NCI-H446 treated with DMSO at 0.1 percent for 48 hours (cell line): ENCODE measurements at regions not wholly inside any gene's neighbourhood (a gene's known extent, or its start where the extent isn't known, plus 50 kb on each side); places are given as distances from the start of the nearest gene placed in this dataset.
"Not testable (repeated sequence)": the region's sequence is repeated elsewhere in the genome, so short reads cannot be mapped to it uniquely, and the experiment has no call there.

Experiments used
- DNase-seq: peaks from one replicate; lab custom pipeline; 2025; lab: John Stamatoyannopoulos, UW

DNA sequence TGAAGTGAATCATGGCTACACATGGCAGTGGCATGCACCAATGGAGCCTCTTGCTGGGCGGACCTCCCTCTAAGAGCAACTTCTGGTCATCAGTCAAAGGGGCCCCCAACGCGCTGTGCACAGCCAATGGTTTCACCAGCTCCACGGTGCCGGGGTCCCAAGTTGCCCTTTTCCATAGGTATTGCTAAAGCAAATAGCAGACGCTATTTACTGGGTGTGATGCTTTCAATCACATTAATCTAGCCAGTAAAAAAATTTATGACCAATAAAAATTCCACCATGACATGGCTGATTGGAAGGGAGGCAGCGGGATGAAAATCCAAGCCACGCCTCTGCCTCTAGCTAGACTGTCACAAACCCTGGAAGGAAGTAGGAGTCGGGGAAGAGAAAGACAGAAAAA, 680.3 kb upstream of the SOX9 start:
- DNase-seq: no peak

DNA sequence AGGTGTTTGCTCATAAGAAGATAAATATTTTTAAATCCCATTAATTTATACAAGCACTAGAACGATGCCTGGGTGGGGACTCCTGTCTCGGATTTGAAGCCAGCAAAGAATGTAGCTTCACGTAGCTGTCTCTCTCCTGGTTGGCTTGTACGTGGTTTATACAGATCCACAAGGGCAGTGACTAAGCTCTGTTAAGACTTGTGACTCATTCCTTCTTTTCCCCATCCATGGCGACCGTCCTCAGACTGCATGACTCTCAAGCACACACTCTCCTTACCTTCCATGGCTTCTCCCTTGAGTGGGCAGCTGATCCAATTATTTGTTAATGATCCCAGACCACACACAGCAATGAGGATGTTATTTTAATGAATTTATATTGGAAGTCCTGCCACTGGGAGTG, 679.7 kb upstream of the SOX9 start:
- DNase-seq: no peak

DNA sequence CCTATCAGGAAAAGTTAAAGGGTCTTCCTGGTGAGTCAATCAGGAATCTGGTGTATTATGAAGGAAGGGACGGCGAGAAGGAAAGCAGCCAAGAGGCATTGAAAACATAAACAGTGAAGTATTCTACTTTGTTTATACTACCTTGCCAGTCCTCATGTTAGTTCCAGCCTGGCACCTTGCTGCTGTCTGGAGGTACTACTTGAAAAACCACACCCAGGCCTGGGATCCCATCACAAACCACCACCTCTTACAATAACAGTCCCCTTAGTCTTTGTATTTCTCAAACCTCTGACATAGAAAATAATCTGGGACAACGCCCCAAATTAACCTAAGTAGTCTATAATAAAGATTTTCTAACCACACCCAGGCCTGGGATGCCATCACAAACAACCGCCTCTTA, 676.7 kb upstream of the SOX9 start:
- no peak for DNase-seq

DNA sequence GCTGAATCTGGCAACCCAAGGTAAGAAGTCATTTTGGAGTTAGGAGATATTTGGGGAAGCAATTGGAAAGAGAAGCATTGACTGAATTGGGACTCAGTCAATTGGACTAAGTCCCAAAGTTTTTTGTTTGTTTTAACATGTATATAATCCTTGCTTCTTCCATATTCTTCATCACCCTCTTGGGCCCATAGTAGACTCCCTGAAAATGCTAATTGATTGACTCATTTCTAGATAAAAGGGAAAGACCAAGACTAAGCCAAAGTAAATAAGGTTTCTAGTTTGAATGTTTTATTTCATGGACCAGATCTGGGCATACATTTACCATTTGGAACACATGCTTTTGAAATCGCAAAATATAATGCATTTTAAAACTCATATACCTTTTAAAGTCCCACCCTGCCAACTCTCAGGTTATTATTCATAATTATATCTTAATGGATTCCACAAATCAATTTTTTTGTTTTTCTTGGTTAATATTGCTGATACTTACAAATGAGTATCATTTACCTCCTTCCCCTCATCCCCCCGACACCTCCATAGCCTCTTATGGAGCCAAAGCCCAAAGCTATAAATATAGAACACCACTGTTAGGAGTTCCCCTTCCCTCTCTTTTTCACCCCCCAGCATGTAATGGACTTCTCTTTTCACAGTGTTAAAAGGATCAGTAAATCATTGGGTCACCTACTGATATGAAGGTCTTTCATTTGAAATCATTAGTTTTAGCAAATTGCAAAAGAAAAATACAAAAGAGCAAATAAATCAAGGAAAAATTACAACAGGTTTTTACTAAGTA, 674.0 kb upstream of the SOX9 start:
- peak; percentile 52 for DNase-seq

DNA sequence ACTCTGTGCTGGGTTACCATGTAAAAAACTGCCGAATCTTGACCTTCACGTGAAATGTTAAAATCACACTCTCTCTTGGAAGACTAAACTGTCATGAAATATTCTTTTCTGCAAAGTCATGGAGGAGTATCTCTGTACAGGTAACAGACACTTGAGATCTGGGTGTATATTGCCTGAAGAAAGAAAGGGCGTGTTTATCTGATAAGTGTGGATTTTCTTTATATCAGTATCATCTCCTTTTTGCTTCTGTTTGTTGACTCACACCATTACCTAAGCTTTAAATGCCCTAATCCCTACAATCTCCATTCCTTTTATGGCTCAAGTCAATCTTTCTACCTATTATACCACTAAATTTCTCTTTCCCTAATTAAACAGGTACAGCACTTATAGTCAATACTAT, 673.2 kb upstream of the SOX9 start:
- no peak for DNase-seq

DNA sequence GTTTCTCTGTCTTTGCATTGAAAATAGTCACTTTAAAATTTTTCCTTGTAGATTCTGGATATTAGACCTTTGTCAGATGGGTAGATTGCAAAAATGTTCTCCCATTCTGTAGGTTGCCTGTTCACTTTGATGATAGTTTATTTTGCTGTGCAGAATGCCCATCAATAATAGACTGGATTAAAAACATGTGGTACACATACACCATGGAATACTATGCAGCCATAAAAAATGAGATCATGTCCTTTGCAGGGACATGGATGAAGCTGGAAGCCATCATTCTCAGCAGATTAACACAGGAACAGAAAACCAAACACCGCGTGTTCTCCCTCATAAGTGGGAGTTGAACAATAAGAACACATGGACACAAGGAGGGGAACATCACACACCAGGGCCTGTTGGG, 670.2 kb upstream of the SOX9 start:
- DNase-seq: not testable (repeated sequence)

DNA sequence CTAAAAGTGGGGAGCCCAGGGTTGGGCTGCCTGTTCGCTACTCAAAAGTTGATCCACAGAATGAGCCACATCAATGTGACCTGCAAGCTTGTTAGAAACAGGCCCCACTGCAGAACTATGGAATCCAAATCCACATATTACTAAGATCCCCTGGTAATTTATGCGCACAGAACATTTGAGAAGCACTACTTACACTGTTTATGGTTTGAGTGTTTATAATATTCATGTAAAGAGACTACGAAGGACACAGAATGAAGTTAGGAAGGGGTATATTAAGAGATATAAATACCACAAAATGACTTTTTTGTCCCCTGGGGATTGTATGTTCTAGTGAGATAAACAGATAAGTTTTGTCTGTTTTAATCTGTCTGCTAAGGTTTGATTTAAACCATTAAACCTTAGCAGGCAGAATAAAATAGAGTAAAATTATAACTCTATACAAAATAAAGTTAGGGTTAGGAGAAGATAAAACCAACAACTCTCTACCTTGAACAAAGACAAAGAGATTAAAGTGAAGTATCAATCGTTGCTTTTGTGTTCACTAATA, 666.9 kb upstream of the SOX9 start:
- no peak for DNase-seq

DNA sequence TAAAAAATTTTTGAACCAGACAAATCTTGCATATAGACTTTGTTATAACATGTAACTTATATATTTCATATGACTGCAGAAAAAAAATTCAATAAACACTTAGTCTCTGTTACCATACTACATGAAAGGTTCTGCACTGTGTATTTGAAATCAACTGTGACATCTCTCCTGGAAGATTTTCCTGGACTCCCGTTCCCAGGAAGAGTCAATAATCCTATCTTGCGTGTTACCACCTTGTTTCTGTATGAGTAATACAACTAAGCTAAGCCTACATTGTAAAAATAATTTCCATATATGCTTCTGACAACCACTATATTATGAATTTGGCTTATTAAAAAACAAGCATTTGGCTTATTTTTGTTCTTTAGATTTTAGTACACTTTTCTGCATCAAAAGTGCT, 665.6 kb upstream of the SOX9 start:
- no peak for DNase-seq

DNA sequence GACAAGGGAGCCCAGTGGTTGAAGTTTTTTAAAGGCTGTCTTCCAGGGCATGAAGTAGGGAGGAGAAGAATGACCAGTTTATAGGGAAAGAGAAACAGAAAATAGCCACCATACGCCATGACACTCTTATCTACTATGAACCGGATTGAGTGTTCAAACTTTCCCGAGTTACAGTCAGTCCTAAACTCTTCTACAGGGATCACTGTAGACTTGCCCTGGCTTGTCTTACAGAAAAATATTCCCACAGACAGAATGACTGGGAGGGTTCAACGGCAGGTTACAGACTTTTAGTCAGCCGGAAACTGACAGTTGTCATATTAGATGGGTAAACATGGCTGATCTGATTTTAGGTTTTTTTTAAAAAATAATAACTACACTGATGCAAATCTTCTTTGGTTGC, 662.5 kb upstream of the SOX9 start:
- no peak for DNase-seq

DNA sequence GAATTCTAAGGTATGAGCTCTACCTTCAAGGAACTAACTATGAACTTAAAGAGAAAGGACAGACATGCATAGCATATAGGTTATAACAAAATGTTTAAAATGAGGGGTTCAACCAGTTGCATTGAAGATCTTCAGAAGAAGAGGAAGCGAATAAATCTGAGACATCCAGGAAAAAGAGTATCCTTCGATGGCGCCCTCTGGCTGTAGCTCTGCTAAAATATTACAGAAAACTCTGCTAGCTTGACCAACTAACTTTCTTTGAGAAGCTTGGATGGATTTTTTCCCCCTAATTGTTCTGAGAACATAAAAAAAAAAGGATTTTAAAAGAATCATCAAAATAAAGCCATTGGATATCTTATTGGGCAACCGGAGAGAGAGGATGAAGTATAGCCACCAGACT, 659.9 kb upstream of the SOX9 start:
- no peak for DNase-seq

DNA sequence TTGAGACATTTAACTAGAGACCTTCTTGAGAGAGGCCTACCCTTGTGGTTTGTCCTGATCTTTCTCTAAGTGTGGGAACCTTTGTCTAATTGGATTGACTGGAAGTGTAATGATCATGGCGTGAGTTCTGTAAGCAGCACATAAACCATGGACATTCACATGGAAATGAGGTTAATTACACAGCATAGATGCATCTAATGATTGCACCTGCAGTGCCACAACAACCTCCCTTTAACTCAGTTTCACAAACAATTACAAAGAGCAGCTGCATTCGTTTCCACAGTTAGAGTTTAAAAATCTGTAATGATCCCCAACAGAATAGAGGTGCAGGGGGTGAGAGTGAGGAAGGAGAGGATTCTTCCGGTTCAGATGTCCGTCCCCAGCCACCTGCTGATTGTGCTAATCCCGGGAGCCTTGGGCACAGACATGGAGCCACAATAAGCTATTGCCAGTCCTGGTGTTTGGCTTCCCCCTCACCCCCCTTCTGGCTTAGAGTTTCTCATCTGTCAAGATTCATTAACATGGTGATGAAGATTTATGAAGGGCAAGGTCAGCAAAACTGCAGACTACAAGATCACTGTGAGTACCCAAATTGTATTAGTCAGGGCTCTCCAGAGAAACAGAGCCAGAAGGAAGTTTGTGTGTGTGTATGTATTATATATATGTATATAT, 659.2 kb upstream of the SOX9 start:
- no peak for DNase-seq

DNA sequence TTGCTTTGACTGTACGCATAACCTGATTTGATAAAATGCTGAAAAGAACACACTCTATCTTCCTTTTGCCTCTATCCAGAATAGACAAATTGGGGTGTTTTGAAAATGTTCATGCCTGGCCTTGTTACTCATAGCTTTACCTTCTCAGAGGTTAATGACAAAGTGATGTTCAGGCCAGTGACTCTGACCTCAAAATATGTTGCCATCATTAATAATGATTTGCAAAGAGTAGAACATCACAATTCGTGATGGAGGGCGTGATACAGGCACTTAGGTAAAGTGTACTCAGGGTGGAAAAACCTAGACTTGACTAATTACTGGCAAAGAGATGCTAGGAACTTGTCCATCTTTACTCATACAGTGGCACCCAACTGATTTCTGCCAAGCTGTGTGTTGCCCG, 656.6 kb upstream of the SOX9 start:
- DNase-seq: no peak

DNA sequence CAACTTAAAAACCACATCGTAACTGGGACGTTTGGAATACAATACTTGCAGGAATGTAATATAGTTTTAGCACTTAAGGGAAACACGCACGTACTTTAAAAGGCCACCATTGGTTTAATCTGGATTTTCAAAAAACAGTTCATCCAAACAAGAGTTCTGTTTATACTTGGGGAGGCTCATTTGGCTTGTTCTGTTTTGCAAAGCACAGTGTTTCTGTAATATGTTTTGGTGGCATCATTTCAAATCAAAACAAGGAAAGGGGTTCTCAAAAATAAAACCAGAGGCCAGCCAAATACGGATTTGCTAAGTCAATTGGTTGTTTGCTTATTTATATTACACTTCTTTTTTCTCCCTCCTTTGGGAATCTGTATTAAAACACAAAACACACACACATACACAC, 656.1 kb upstream of the SOX9 start:
- no peak for DNase-seq

DNA sequence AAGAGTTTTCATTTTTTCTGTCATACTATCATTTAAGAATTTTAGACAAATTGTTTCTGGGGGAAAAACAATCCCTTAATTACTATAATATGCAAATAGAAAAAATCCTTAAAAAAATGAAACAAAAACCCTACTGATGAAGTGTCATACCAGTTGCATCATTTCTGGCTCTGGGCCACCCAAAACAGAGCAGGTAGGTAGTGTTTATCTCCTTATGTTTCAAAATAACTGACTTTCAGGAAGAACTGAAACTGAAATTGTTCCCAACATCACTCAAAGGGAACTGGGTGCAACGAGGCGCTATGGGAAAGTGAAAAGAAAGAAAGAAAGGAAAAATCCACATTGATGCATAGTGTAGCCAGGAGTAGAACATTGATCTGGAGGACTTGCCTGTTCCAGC, 653.1 kb upstream of the SOX9 start:
- DNase-seq: no peak

DNA sequence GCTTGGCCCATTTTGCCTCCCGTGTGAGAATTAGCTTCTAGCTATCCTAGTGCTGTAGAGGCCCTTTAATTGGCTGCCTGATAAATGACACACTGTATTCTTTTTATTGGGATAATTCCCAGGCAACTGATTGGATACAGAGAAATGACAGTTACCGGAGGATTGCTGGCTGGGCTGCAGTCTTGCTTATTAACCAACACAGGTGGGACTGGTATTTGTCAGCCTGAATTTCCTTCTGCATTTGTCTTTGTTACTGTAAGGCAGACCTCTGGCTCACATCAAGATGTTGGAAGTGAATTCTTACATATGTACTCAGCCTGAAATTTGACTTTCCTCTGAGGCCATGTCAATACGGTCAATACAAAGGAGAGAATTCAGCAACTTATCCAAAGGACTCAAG, 650.8 kb upstream of the SOX9 start:
- DNase-seq: no peak

DNA sequence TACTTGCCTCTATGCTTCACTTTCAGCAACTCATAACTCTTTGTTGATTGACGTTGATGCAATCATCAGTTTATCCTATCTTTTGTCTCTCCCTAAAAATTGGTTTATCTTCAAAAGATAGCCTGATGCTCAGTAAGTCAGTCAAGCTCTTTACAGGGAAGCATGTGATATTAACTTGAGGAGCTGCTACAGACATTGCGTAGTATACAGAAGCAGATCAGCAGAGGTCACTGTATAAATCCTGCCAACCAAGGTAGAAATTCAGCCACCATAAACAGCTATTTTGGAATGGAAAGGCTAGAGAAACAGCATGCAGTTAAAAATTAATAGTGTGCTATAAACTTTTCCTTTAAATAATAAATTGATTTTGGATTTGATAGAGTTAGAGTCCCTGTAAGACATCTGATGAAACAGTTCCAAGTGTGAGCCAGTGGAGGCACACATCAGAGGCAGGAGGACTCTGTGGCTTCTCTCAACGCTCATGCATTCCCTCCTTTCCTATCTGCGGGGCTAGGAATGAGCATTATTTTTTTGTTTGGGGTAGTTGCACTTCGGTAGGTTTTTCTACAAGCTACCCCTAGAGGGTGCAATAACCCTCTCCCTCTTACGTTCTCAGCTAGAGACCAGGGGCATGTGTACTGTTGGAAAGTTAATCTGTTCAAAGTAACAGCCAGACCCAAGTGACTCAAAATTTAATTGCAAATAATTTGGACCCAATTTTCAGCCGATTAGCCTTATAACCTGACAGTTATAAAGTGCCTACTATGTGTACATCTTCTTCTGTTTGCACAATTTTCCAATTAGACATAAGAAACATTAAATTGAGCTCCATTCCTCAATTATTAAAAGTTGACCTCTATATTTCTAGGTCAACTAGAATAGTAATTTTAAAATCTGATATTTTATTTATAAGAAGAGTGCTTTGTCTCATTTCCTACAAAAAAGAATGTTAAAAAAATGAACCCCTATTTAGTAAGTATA, 647.7 kb upstream of the SOX9 start:
- peak; percentile 25 for DNase-seq

DNA sequence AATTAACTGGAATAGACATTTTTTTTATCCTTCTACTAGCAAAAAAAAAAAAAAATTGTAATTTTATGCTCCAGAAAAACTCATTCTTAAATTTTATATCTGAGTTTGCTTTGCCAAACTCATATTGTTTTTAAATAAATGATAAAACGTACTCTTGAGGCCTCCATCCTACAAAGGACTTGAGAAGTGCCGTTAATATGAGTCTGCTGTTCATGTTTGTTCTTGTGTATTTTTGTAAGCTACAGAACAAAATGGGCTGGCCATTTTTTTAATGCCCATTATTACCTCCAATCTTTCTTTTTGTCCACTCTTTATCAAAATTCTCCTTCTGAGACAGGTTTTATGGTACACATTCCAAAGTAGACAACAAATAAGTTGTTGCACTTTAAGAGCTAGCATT, 643.5 kb upstream of the SOX9 start:
- DNase-seq: no peak

DNA sequence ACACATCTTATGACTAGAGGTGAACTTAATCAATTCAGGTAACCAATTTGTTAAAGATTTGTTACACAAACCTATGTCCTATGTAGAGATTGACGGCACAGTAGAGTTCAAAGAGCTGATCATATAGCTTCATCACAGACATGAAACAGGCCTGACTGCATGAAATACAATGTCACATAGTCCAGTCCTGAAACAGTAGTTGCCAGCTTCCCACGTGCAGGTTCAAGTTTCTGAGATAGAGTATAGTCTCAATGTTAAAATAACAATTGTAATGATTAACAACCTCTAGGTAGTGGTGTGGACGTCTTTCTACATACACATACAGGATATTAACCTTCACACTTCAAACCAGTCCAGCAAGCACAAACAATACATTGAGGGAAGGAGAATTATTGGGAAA, 640.7 kb upstream of the SOX9 start:
- DNase-seq: no peak

DNA sequence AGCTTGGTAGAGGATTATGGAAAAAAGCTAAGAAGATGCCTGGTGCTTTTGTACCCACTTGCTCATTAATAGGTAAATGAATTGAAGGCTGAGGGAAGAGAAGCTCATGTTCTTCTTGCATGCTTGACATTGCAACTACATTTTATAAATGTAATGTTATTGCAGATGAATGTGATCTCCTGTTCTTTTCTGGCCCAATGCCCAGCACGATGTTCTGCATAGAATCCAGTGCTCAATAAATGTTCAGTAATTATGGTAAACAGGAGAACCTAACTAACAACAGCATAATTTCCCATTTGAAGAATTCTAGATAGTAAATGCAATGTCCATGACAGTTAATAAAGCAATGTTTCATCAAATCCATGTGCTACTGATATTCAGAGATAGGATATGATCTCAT, 638.2 kb upstream of the SOX9 start:
- no peak for DNase-seq

DNA sequence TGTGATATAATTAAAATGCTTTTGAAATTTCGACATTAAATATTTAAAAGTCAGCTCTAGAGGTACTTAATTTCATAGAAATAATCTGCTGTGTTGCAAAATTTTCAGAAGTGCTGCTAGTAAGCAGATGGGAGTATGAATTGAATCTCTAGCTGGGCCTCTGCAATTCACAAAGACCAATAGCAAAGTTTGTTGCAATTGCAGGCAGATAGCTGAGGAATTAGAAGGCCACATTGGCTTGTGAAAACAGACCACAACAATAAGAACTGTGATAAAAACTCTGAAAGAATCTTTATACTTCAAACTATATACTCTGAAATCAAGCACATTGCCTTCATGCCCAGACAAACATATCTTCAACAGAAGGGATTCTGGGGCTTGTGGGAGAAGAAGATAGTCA, 636.3 kb upstream of the SOX9 start:
- DNase-seq: no peak

DNA sequence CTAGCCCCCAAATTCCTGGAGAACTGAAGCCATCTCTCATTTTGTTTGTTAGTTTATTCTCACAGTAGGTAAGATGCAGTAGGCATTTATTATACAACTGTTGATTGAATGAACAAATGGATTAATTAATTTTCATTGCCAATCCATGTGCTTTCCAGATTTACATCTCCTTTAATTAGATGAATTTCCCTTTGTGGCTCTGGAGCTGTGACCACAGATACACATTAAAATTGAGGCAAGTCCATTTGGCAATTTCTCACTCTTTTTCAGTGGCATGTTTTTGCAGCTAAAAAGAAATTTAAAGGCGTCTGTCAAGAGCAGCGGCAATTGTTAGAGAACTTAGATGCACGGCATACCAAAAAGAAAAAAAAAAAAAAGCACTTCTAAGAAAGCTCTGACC, 635.4 kb upstream of the SOX9 start:
- no peak for DNase-seq

DNA sequence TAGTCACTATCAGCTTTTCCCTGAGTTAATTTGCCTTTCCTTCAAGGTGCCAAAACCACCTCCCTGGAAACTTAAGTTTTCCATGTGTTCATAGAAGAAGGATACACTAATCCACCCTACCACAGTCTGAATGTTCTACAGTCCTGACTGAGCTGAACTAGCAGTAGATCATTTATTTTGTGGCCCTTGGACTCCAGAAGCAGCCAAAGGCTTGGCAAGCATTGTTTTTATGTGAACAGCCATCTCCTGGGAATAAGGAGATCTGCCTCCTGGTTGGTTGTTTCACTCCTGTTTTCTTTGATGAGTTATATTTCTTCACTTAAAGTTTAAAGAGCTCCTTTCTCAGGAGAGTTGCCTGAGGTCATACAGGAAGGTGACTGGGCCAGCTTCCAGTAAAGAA, 634.6 kb upstream of the SOX9 start:
- no peak for DNase-seq

DNA sequence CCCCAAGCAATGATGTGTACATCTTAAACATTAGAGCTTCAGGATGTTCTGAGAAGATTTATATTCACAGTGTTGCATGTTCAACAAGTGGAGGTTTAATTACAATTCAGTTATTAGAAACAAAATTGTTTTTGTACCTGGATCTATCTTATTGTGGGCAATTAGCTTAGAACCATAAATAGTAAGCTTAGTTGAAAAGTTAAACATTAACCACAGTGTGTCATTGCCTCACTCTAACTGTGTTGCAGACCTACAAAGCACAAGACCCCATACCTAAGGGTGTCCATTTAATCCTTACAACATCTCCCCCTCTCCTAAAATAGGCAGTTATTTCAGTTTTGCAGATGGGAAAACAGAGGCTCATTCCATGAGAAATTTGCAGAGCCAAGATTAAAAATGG, 632.0 kb upstream of the SOX9 start:
- no peak for DNase-seq
